HG03520 (cell line): ENCODE measurements at regions not wholly inside any gene's neighbourhood (a gene's known extent, or its start where the extent isn't known, plus 50 kb on each side); places are given as distances from the start of the nearest gene placed in this dataset.

ENCODE experiments used
- ATAC-seq: cut with Tn5 transposase; IDR thresholded peaks from one replicate; pipeline ENCODE4 v1.9.1; 2021; ENCODE audit warnings: mild to moderate bottlenecking, moderate library complexity; ENCODE audit not compliant: unreplicated experiment

DNA sequence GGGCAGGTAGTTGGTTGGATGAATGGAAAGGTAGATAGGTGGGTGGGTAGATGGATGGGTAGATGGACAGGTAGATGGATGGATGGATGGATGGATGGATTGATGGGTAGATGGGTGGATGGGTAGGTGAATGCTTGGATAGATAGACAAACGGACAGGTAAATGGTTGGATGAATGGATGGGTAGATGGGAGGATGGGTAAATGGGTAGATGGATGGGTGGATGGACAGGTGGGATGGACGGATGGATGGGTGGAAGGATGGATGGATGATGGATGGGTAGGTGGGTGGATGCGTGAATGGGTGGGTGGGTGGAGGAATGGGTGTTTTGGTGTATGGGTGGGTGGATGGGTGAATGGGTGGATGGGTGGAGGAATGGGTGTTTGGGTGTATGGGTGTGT lies 50.1 kb upstream of the ASAP2 start:
- ATAC-seq = no peak

DNA sequence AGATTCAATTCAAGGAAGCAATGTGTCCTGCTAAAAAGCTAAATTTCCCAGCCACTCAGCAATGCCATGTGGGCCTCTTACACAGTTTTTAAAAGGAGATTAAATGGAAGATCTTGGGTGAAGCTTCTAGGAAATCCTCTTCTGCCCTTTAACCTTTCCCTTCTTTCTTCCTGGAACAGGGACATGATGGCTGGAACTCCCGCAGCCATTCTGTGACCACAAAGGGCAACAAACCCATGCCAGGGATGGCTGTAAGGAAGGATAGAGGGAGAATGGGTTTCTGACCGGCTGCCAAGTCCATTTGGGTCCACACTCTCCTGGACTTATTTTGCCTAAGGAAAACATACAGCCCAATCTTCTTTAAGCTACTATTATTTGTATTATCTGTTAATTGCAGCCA lies 52.6 kb upstream of the ASAP2 start:
- ATAC-seq = no peak

DNA sequence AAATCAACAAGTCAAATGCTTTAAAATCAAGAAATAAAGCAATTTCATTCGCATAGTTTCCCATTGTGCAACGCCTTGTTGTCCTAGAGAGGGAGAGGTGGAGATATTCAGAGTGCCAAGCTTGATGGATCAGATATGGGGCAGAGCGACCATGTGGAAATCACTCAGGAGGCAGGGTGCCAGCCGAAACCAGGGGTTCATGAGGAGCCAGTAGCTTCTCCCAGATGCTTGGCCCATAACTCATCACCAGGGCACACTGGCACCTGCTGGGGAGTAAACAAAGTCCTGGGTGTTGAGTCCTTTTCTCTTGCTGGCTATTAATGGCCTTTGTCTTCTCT lies 53.0 kb upstream of the ASAP2 start:
- no peak for ATAC-seq

DNA sequence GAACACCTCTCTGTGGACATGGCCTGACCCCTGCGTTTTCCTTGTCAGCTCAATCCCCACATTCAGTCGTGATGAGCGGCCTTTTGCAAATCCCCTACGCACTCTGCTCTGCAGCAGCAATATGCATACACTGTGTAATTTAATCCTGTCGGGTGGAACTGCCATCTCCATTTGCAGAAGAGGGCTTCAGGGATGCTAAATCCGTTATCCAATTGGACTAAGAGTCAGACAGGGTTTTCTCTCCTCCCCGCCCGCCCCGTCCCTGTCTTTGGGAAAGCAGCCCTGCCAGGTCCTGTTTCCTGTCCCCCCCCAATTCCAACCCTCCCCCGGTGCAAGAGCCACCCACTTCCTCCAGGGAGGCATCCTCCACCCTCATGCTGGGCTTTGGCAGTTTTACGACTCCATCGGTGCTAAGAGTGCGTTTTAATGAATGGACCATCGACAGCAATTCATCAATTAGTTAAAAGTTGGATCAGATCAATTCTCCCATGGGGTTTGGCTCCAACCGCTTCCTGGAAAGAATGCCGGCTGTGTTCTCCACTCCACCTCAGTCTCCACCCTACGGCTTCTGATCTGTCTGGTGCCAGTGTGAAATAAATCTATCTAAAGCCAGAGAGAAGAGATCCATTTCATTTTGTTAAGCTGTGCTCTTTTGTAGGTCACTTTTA lies 53.5 kb upstream of the ASAP2 start:
- ATAC-seq = no peak

DNA sequence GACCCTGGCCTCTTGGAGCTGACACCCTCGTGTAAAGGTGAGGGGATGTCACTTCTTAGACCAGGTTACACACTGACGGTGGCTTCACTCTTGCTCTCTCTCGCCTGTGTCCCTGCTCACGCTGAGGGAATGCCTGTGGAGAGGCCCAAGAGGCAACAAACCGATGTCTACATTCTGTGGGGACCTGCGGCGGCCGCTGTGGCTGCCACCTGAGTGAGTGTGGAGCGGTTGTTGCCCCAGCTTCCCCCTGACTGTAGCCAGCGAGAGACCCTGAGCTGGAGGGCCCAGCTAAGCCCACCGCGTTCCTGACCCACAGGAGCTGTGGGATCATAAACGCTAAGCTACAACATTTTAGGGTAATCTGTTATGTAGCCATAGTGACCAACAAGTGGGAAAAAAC lies 55.7 kb upstream of the ASAP2 start:
- no peak for ATAC-seq

DNA sequence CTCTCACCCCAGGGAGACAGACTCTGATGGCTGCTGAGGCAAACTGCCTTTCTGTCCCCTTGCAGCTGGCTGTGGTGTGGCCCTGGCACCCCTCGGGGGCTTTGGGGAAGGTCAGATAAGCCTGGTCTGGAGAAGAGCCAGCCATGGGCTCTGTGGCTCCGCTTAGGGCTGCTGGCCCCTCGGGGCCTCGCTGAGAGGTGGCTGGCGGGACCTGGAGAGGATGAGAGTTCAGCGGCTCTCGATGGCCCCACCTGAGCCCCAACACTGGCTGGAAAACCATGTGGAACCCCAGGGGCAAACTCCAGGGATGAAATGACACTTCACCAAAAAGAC lies 56.1 kb upstream of the ASAP2 start:
- ATAC-seq = no peak

DNA sequence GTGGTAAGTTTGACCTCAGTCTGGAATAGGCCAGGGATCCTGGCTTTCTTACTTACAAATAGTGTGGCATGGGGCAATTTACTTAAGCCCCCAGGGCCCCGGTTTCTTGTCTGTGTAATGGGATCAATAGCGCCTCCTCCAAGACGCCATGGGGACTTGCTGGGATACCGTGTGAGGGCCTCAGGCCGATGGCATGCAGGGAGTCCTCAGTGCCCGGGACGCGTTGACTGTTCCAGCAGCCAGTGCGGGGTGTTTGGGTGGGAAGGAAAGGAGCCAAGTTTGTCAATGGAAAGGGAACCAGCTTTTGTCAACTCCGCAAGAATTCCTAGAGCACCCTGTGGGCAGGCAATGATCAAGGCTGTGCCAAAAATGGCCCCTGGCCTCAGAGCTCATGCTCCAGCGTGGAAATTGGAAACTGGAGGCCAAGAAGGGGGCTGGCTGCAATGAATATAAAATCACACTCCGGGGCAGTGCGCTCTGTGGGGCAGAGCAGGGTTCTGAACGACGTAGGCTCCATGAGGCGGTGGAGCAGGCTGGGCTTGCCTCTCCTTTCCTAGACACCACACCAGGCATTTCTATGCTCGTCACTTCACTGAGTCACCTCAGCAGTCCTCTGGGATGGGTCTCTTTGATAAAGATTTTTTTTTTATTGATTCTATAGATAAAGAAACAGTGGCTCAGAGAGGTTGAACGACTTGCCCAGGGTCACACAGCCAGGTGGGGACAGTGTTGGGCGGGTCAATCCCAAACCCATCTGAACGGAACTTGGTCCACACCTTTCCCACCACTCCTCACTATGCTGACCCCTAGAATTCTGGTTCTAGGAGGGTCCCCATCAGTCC lies 56.7 kb upstream of the ASAP2 start:
- no peak for ATAC-seq

DNA sequence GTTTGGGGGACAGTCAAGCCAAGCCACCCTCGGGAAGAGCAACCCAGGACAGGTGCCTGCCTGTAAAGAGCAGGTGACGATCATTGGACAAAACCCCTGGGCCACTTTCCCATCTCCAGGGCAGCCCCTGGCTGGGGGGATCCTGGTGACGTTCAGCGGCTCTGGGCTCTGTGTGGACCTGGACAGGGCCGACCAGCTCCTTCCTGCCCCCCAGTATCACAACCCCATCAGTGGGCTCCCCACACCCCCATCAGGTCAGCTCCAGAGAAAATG lies 57.3 kb upstream of the ASAP2 start:
- ATAC-seq = no peak

DNA sequence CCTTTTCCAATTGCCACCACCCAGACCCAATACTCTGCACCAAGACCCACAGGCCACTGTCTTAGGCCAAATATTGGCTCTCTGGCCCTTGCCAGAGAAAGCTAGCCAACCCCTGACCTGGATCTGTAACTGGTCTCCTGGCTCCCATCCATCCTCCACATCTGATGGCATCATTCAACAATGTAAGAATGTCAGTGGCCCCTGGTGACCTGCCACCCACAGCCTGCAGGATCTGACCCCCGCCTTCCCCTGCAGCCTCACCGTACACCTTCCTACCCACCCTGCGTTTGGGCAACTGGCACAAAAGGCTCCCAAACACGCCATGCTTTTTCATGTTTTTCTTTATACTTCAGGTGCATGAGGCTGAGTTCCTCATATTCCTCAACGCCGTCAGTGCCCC lies 60.0 kb upstream of the ASAP2 start:
- ATAC-seq = no peak

DNA sequence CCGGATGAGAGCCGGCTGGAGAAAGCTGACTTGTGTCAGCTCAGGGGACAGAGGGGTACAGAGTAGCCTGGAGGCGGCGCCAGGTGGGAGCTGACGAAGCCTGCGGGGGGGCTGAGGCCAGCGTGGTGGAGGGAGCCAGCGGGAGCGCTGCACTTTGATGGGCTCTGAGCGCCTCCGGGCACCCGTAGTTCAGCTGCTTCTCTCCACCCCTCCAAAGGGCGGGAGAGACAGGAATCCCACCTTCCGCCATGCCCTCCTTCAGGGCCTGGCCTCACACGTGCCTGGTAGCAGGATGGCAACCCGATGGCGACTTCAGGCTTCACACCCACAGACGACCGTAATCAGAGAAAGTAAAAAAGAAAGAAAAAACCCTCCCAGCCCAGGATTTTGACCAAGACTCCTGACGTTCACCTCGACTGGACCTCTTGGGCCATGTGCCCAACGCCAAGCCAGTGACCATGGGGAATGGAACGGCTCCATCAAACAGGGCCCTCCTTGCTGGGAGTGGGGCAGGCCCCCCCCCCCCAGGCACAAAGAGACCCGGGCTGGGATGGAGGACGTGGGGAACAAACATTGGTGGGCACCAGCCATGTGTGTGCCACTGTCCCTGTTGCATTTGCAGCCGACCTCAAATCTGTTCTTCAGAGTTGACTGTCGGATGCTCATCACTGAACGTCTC lies 60.7 kb upstream of the ASAP2 start:
- ATAC-seq = no peak

DNA sequence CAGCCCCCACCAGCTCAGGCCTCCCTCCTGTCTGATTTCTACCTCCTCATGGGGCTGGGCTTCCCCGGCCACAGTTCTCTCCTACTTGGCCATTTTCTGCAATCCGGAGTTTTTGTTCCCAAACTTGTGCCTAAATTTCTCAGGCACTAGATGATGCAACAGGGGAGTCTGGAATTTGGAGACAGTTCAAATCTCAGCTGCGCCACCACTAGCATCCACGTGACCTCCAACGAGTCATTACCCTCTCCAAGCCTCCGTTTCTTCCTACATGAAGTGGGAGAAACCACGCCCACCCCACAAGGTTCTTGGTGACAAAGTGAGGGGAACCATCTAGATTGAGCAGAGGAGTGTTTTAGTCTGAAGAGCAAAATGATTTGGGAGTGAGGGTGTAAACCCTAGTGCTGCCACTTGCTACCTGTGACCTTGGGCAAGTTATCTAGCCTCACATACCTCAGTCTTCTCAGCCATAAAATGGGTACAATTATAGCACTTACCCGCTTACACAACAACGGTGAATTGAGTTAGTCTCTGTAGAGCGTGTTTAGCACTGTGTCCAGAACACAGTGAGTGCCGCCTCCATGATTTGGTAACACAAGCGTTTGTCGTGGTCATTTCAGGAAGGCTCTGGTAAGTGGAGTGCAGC lies 61.4 kb upstream of the ASAP2 start:
- no peak for ATAC-seq

DNA sequence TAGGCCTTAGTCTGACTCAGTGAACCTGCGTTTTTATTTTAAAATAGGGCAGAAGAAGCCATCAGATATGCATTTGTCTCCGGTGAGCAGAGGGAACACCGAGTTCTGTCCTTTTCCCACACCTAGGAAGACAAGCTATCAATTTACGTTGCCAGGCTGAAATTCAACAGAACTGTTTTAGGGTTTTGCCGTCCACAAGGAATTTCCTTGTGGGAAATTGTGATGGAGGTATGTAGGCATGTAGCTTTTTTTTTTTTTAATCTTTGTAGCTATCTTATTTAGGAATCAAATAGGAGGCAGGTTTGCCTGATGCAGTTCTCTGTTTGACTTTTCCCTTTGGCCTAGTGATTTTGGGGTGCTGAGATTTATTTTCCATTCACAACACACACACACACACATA lies 62.0 kb upstream of the ASAP2 start:
- ATAC-seq = no peak

DNA sequence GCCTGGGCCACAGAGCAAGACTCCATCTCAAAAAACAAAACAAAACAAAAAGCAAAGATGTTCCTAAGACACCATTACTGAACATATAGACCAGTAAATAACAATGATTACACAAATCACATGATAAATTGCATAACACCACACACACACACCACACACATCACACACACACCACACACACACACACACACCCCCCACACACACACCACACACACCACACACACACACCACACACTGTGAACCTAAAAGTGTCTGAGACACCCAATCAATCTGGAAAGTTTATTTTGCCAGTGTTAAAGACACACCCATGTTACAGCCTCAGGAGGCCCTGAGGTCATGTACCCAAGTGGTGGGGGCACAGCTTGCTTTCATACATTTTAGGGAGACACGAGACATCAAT lies 62.6 kb upstream of the ASAP2 start:
- no peak for ATAC-seq

DNA sequence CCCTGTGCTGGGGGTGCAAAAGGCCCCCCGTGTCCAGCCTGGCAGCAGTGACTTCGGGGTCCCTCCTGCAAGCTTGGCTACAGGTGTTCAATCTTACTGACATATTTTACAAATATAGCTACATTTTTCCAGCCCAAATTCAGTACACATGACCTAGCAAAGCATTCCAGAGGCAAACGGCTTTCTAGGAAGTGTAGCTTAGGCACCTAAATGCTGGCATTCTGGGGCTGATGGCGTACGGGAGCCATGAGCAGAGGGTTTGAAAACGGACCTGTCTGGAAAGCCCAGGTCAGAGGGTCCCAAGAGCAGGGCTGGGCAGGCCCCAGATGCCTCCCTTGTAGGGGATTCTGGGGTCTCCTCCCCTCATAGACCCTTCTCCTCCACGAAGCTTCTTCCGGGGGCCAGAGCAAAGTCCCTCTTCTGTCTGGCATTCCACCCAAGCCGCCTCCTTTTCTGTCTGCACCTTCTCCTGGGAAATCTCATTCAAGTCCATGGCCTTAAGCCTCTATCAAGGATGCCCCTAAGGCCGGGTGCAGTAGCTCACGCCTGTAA lies 63.3 kb upstream of the ASAP2 start:
- ATAC-seq = no peak

DNA sequence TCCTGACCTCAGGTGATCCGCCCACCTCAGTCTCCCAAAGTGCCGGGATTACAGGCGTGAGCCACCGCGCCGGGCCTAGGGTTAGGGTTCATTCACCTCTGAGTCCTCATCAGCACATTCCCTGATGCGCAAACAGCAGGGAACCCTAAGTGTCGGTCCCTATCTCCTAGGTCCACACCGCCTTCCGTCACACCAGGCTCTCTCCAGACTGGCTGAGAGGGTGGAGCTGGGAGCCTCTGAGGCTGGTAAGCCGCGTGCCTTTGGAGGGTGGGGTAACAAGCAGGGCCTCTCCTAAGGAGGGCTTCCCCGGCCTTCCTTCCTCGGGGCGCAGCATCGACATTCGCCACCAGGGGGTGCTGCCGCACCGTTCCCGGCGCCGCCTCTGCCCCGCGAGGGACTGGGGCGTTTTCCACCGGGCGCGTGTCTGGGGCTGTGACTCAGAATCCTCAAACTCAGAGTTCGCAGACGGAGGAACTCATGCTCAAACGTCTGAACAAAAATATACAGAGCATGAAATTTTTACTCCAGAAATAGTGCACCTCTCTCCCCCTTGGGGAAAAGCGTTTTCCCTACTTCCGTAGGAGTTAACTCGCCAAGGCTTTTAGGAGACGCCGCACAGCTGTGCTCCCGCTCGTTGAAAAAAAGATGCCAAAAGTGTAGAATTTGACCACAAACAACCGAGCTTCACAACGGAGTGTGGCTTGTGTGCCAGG lies 63.9 kb upstream of the ASAP2 start:
- ATAC-seq = peak; percentile 70

DNA sequence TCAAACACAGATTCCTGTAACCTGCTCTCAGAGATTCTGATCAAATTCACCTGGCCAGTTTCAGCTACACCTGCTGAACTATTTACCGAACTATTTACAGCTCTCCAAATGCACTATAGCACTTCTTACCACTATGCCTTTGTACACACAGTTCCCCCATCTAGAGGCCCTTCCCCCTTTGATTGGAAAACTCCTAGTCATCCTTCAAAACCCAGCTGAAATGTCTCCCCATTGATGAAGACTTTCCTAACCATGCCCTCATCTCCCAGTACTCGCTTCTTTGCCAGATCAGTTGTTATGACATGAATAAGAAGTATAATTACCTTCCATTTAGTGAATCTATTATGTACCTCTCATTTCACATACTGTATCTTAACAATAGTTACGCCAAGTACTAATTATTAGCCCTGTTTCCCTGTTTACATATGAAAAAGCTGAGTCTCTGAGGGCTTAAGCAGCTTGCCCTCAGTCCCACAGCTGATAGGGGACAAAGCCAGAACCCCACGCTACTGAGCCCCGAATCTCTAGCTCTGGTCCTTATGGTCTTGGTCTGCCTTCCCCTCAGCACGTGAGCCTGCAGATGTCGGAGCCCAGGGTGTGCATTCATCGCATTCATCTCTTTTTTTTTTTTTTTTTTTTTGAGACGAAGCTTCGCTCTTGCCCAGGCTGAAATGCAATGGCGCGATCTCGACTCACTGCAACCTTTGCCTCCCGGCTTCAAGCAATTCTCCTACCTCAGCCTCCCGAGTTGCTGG lies 64.7 kb upstream of the ASAP2 start:
- no peak for ATAC-seq

DNA sequence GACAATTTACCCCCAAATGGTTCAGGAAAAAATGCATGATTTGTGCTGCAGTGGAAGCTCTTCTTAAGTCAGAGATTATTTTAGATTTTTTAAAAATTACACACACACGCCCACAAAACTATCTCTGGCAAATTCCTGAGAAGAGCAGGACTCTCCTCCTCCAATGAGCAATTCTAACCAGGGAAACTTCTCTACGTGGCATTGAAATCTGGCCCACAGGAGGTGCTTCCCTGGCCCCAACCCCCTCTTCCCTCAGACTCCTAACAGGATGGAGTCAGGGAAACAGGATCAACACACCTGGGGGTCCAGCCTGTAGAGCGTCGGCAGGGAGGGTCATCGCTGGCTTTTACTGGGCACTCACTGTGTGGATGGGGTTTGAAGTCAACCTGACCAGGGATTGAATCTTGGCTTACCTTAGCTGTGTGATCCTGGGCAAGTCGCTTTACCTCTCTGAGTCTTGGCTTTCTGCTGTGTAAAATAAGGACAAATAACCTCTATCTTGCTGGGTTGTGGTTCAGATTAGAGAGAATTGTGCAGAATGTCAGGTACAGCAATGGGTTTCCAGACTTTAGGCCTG lies 65.4 kb upstream of the ASAP2 start:
- no peak for ATAC-seq

DNA sequence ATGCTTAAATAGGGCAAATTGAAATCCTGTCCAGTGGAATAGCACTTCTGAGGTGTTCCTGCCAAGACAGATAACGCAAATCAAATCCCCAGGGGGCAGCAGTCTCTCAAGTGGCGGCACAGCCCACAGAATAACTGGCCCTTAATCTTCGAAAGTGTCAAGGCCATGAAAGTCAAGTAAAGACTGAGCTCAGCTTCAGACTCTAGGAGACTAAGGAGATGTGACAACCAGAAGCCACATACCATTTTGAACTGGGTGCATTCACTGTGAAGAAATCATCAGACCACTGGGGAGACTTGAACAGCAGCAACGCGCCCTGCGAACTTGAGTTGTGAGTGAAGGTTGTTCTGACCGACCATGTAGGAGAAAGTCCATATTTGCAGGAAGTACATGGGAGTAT lies 66.0 kb upstream of the ASAP2 start:
- ATAC-seq = no peak

DNA sequence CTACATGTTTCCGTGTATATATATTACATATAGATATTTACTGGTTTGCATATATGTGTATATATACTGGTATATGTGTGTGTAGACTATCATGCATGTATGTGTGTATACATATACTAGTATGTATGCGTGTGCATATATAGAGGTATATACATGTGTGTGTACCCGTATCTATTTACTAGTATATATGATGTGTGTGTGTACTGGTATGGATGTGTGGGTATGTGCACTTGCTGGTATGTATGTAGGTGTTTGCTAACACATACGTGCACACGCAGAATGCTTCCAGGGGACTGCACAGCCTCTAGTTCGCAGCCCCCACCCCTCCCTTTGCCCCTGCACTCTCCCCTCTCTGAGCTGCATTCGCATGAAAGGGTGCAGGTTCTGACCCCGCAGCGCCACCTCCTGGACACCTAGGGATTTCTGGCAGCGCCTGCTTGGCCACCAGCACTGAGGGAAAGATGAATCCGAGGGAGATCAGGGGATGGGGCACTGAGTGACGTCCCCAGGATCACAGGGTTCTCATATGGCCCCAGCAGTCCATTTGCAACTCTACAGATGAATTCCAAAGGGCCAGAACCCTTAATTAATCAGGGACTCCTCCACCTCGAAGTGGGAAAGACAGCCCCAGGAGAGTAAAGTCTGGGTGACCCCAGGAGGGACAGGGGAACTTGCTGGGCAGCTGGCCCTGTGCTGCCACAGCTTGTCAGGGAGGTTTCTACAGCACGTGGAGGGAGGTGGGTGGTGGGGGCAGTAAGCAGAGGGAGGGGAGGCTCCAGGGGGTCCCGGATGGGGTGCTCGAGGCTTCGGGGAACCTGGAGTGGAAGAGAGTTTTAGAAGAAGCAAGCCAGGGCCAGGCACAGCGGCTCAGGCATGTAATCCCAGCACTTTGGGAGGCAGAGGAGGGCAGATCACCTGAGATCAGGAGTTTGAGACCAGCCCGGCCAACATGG lies 66.8 kb upstream of the ASAP2 start:
- peak; percentile 50 for ATAC-seq
